T-helper 1 cell treated with Interleukin-12 subunit alpha and Interleukin-12 subunit beta and Interleukin-4 antibody, amounts not matched to agents 30 μg/mL and 1 μg/mL, for 36 hours (primary cell): ENCODE measurements at regions not wholly inside any gene's neighbourhood (a gene's known extent, or its start where the extent isn't known, plus 50 kb on each side); places are given as distances from the start of the nearest gene placed in this dataset.

Experiments
- H3K27ac Mint-ChIP-seq: one replicate; pipeline ENCODE4 v1.8.0; 2021; ENCODE audit warnings: mild to moderate bottlenecking, mixed read lengths
- H3K27me3 Mint-ChIP-seq: one replicate; pipeline ENCODE4 v1.8.0; 2021; ENCODE audit warnings: low read depth, mixed read lengths
- H3K36me3 Mint-ChIP-seq: one replicate; pipeline ENCODE4 v1.8.0; 2021; ENCODE audit warnings: low read depth, mixed read lengths
- H3K4me1 Mint-ChIP-seq: one replicate; pipeline ENCODE4 v1.8.0; 2021; ENCODE audit warnings: low read depth, mixed read lengths
- H3K4me3 Mint-ChIP-seq: one replicate; pipeline ENCODE4 v1.8.0; 2021; ENCODE audit warnings: mild to moderate bottlenecking, moderate library complexity, mixed read lengths
- H3K9me3 Mint-ChIP-seq: one replicate; pipeline ENCODE4 v1.8.0; 2021; ENCODE audit warnings: mixed read lengths

GRCh38 chr4:14771504-14772175, 230.6 kb upstream of the CPEB2 start:
- no peak overlapping the region for H3K4me3 Mint-ChIP-seq
- H3K27me3 Mint-ChIP-seq: no peaks in the 10 kb centered on the region
- H3K36me3 Mint-ChIP-seq: no peaks in the 10 kb centered on the region
- peaks cover 25% of the 10 kb centered on the region for H3K9me3 Mint-ChIP-seq
- no peak overlapping the region for H3K27ac Mint-ChIP-seq
- peaks cover 9% of the 10 kb centered on the region for H3K4me1 Mint-ChIP-seq

- peaks cover 4% of the 10 kb centered on the region for H3K4me1 Mint-ChIP-seq
- H3K27ac Mint-ChIP-seq: no peak overlapping the region
- no peaks in the 10 kb centered on the region for H3K27me3 Mint-ChIP-seq
- peaks cover 24% of the 10 kb centered on the region for H3K9me3 Mint-ChIP-seq
- no peaks in the 10 kb centered on the region for H3K36me3 Mint-ChIP-seq
- no peak overlapping the region for H3K4me3 Mint-ChIP-seq
These were observed 229.9 kb upstream of the CPEB2 start for GRCh38 chr4:14772388-14772787.

GRCh38 chr4:14783011-14783877, 219.0 kb upstream of the CPEB2 start:
- H3K4me3 Mint-ChIP-seq: no peak overlapping the region
- peaks cover 2% of the 10 kb centered on the region for H3K36me3 Mint-ChIP-seq
- peaks cover 24% of the 10 kb centered on the region for H3K9me3 Mint-ChIP-seq
- H3K27me3 Mint-ChIP-seq: no peaks in the 10 kb centered on the region
- H3K27ac Mint-ChIP-seq: peak overlapping the region; percentile 49
- peaks cover 10% of the 10 kb centered on the region for H3K4me1 Mint-ChIP-seq

GRCh38 chr4:14787221-14787620, 215.1 kb upstream of the CPEB2 start:
- H3K4me3 Mint-ChIP-seq: no peak overlapping the region
- peaks cover 19% of the 10 kb centered on the region for H3K4me1 Mint-ChIP-seq
- H3K27me3 Mint-ChIP-seq: no peaks in the 10 kb centered on the region
- no peak overlapping the region for H3K27ac Mint-ChIP-seq
- peaks cover 8% of the 10 kb centered on the region for H3K36me3 Mint-ChIP-seq
- H3K9me3 Mint-ChIP-seq: peaks cover 41% of the 10 kb centered on the region

GRCh38 chr4:14787894-14788293, 214.4 kb upstream of the CPEB2 start:
- peaks cover 44% of the 10 kb centered on the region for H3K9me3 Mint-ChIP-seq
- peaks cover 19% of the 10 kb centered on the region for H3K4me1 Mint-ChIP-seq

GRCh38 chr4:14790494-14790893, 211.8 kb upstream of the CPEB2 start:
- no peak overlapping the region for H3K4me3 Mint-ChIP-seq
- H3K36me3 Mint-ChIP-seq: peaks cover 18% of the 10 kb centered on the region
- H3K9me3 Mint-ChIP-seq: peaks cover 68% of the 10 kb centered on the region
- H3K4me1 Mint-ChIP-seq: peaks cover 20% of the 10 kb centered on the region
- peak overlapping the region; percentile 47 for H3K27ac Mint-ChIP-seq
- no peaks in the 10 kb centered on the region for H3K27me3 Mint-ChIP-seq

More at GRCh38 chr4:14787894-14788293, 214.4 kb upstream of the CPEB2 start:
- H3K4me3 Mint-ChIP-seq: no peak overlapping the region
- H3K36me3 Mint-ChIP-seq: peaks cover 8% of the 10 kb centered on the region
- H3K27ac Mint-ChIP-seq: no peak overlapping the region
- H3K27me3 Mint-ChIP-seq: no peaks in the 10 kb centered on the region

GRCh38 chr4:14792702-14793227, 209.5 kb upstream of the CPEB2 start:
- Mint-ChIP-seq H3K36me3 (peaks cover 22% of the 10 kb centered on the region), H3K4me1 (peaks cover 24% of the 10 kb centered on the region), H3K27me3 (no peaks in the 10 kb centered on the region), H3K4me3 (no peak overlapping the region), H3K27ac (no peak overlapping the region), H3K9me3 (peaks cover 73% of the 10 kb centered on the region)

- Mint-ChIP-seq H3K27ac (no peak overlapping the region), H3K27me3 (peaks cover 5% of the 10 kb centered on the region)
These were observed 201.3 kb upstream of the CPEB2 start for GRCh38 chr4:14800977-14801376.

GRCh38 chr4:14802596-14802995, 199.7 kb upstream of the CPEB2 start:
- Mint-ChIP-seq H3K27me3 (peaks cover 5% of the 10 kb centered on the region), H3K9me3 (peaks cover 26% of the 10 kb centered on the region), H3K36me3 (peaks cover 5% of the 10 kb centered on the region), H3K27ac (no peak overlapping the region), H3K4me3 (no peak overlapping the region), H3K4me1 (no peaks in the 10 kb centered on the region)

More at GRCh38 chr4:14800977-14801376, 201.3 kb upstream of the CPEB2 start:
- peaks cover 5% of the 10 kb centered on the region for H3K36me3 Mint-ChIP-seq
- peaks cover 32% of the 10 kb centered on the region for H3K9me3 Mint-ChIP-seq
- H3K4me1 Mint-ChIP-seq: no peaks in the 10 kb centered on the region
- H3K4me3 Mint-ChIP-seq: no peak overlapping the region

- Mint-ChIP-seq H3K27me3 (peaks cover 5% of the 10 kb centered on the region), H3K4me1 (no peaks in the 10 kb centered on the region), H3K27ac (no peak overlapping the region), H3K9me3 (peaks cover 7% of the 10 kb centered on the region), H3K4me3 (no peak overlapping the region), H3K36me3 (no peaks in the 10 kb centered on the region)
These were observed 194.4 kb upstream of the CPEB2 start for GRCh38 chr4:14807856-14808255.

GRCh38 chr4:14809203-14809602, 193.1 kb upstream of the CPEB2 start:
- peaks cover 5% of the 10 kb centered on the region for H3K27me3 Mint-ChIP-seq
- H3K36me3 Mint-ChIP-seq: no peaks in the 10 kb centered on the region
- no peak overlapping the region for H3K27ac Mint-ChIP-seq
- no peak overlapping the region for H3K4me3 Mint-ChIP-seq
- H3K9me3 Mint-ChIP-seq: peaks cover 5% of the 10 kb centered on the region
- no peaks in the 10 kb centered on the region for H3K4me1 Mint-ChIP-seq

- no peak overlapping the region for H3K4me3 Mint-ChIP-seq
- no peak overlapping the region for H3K27ac Mint-ChIP-seq
- no peaks in the 10 kb centered on the region for H3K27me3 Mint-ChIP-seq
- no peaks in the 10 kb centered on the region for H3K4me1 Mint-ChIP-seq
- no peaks in the 10 kb centered on the region for H3K36me3 Mint-ChIP-seq
- peaks cover 5% of the 10 kb centered on the region for H3K9me3 Mint-ChIP-seq
These were observed 192.2 kb upstream of the CPEB2 start for GRCh38 chr4:14810121-14810520.

GRCh38 chr4:14810568-14810967, 191.7 kb upstream of the CPEB2 start:
- Mint-ChIP-seq H3K4me3 (no peak overlapping the region), H3K9me3 (peaks cover 5% of the 10 kb centered on the region), H3K27ac (no peak overlapping the region), H3K4me1 (no peaks in the 10 kb centered on the region), H3K36me3 (no peaks in the 10 kb centered on the region), H3K27me3 (no peaks in the 10 kb centered on the region)

GRCh38 chr4:14812101-14812500, 190.2 kb upstream of the CPEB2 start:
- Mint-ChIP-seq H3K4me1 (no peaks in the 10 kb centered on the region), H3K9me3 (peaks cover 5% of the 10 kb centered on the region), H3K4me3 (no peak overlapping the region), H3K27ac (no peak overlapping the region), H3K36me3 (no peaks in the 10 kb centered on the region), H3K27me3 (no peaks in the 10 kb centered on the region)
